Body of pancreas (tissue), 4 donors: ENCODE measurements at regions not wholly inside any gene's neighbourhood (a gene's known extent, or its start where the extent isn't known, plus 50 kb on each side); places are given as distances from the start of the nearest gene placed in this dataset.

ENCODE experiments used
- ATAC-seq: fragments of 150-250 bp; one replicate; pipeline ENCODE4 v1.9.1; 2016
- DNase-seq, 4 donors: peaks; one replicate each; pipeline ENCODE4 v3.0.0-alpha.2; 2019
- H3K27ac ChIP-seq, 4 donors: fragments of 200-600 bp; sonication (generic); 1 replicate in 3 of 4; 2 replicates in 1 of 4; pipeline versions ENCODE4 v1.5.1 to v1.6.1; 2016 to 2019; ENCODE audit warnings: mild to moderate bottlenecking in 1 of 4, mixed read lengths in 1 of 4, moderate library complexity in 1 of 4
- H3K27me3 ChIP-seq, 2 donors: fragments of 200-600 bp; sonication (generic); one replicate each; pipeline ENCODE4 v1.6.0; 2016; ENCODE audit warnings: mild to moderate bottlenecking in 1 of 2
- H3K36me3 ChIP-seq, 2 donors: fragments of 200-600 bp; sonication (generic); replicated peaks in 1 of 2; 2 replicates each; pipeline ENCODE4 v1.5.1; 2016; ENCODE audit warnings: low read depth in 2 of 2; ENCODE audit not compliant: insufficient read depth in 1 of 2
- H3K4me1 ChIP-seq: fragments of 200-600 bp; sonication (generic); one replicate; pipeline ENCODE4 v1.6.0; 2016
- H3K4me3 ChIP-seq, 2 donors: fragments of 200-600 bp; sonication (generic); 1 replicate in 1 of 2; 2 replicates in 1 of 2; pipeline ENCODE4 v1.5.1; 2016 to 2019
- H3K9me3 ChIP-seq, 3 donors: fragments of 200-600 bp; sonication (generic); 1 replicate in 2 of 3; 2 replicates in 1 of 3; pipeline ENCODE4 v1.5.1; 2016
- CTCF ChIP-seq, 7 experiments: fragments of 450-650 bp in 4 of 7; fragments of 200-600 bp in 3 of 7; sonication (generic) in 3 of 7; IDR thresholded peaks; one replicate each; pipeline ENCODE4 v1.5.1; 2016 to 2019; ENCODE audit warnings: antibody characterized with exemption in 7 of 7
- POLR2A ChIP-seq, 3 donors: fragments of 450-650 bp; IDR thresholded peaks; one replicate each; pipeline ENCODE4 v1.6.1; 2016; ENCODE audit warnings: antibody characterized with exemption in 3 of 3, mild to moderate bottlenecking in 2 of 3
- WGBS, 2 donors: methylation state at CpG; one replicate each; pipeline ENCODE4 v1.1.5; 2017; 5-methylcytosine and 5-hydroxymethylcytosine counted together
- intact Hi-C: fragments of 100-400 bp; cut with DNase I; formaldehyde crosslinking; loops from one replicate; pipeline ENCODE4 v1.15.1; 2023

GRCh38 chr7:153503093-153503492, 549.1 kb upstream of the DPP6 start:
- no peak for DNase-seq
- no peaks in the 10 kb centered on the region for H3K27me3 ChIP-seq
- no peaks in the 10 kb centered on the region for H3K36me3 ChIP-seq
- 71% methylated on average over 5 of the region's 5 CpGs for WGBS, 2 donors
- H3K4me1 ChIP-seq: no peaks in the 10 kb centered on the region
- no peaks in the 10 kb centered on the region for H3K9me3 ChIP-seq
- ATAC-seq: no peak
- no peak overlapping the region for H3K27ac ChIP-seq
- intact Hi-C loops: no loop called here
- TF ChIP-seq CTCF (IDR thresholded peaks at IDR 0.05): no peak
- TF ChIP-seq POLR2A (IDR thresholded peaks at IDR 0.05): no peak
- no peak overlapping the region for H3K4me3 ChIP-seq

- no peak overlapping the region for H3K4me3 ChIP-seq
- no peaks in the 10 kb centered on the region for H3K36me3 ChIP-seq
- no peaks in the 10 kb centered on the region for H3K4me1 ChIP-seq
- H3K9me3 ChIP-seq: no peaks in the 10 kb centered on the region
- no peak for ATAC-seq
- intact Hi-C loops: no loop called here
- H3K27ac ChIP-seq: no peak overlapping the region
- H3K27me3 ChIP-seq: no peaks in the 10 kb centered on the region
- DNase-seq: no peak
- no peak for TF ChIP-seq POLR2A (IDR thresholded peaks at IDR 0.05)
- no peak for TF ChIP-seq CTCF (IDR thresholded peaks at IDR 0.05)
- 63 to 73% methylated on average over 17 of the region's 17 CpGs for WGBS, 2 donors
These were observed 547.7 kb upstream of the DPP6 start for GRCh38 chr7:153504288-153505075.

- Histone ChIP-seq H3K27me3 (no peaks in the 10 kb centered on the region), H3K27ac (no peak overlapping the region), H3K4me1 (no peaks in the 10 kb centered on the region), H3K4me3 (no peak overlapping the region), H3K9me3 (no peaks in the 10 kb centered on the region), H3K36me3 (no peaks in the 10 kb centered on the region)
- WGBS, 2 donors: 63 to 69% methylated on average over 4 of the region's 4 CpGs
- DNase-seq (no peak), ATAC-seq (no peak)
- TF ChIP-seq POLR2A (IDR thresholded peaks at IDR 0.05) (no peak), CTCF (IDR thresholded peaks at IDR 0.05) (no peak)
- intact Hi-C loops: no loop called here
These were observed 544.3 kb upstream of the DPP6 start for GRCh38 chr7:153507885-153508284.

GRCh38 chr7:153509768-153510167, 542.4 kb upstream of the DPP6 start:
- Histone ChIP-seq H3K27ac (no peak overlapping the region), H3K27me3 (no peaks in the 10 kb centered on the region), H3K4me1 (no peaks in the 10 kb centered on the region), H3K9me3 (no peaks in the 10 kb centered on the region), H3K4me3 (no peak overlapping the region), H3K36me3 (no peaks in the 10 kb centered on the region)
- 40 to 49% methylated on average over 3 of the region's 3 CpGs for WGBS, 2 donors
- intact Hi-C loops: no loop called here
- ATAC-seq: no peak
- TF ChIP-seq POLR2A (IDR thresholded peaks at IDR 0.05) (no peak), CTCF (IDR thresholded peaks at IDR 0.05) (no peak)
- no peak for DNase-seq

- H3K27ac ChIP-seq: no peak overlapping the region
- intact Hi-C loops: no loop called here
These were observed 541.5 kb upstream of the DPP6 start for GRCh38 chr7:153510674-153511073.

More at GRCh38 chr7:153510674-153511073, 541.5 kb upstream of the DPP6 start:
- H3K4me3 ChIP-seq: no peak overlapping the region
- 46 to 55% methylated on average over 3 of the region's 3 CpGs for WGBS, 2 donors
- no peak for TF ChIP-seq CTCF (IDR thresholded peaks at IDR 0.05)
- TF ChIP-seq POLR2A (IDR thresholded peaks at IDR 0.05): no peak
- H3K4me1 ChIP-seq: no peaks in the 10 kb centered on the region
- no peaks in the 10 kb centered on the region for H3K27me3 ChIP-seq
- H3K36me3 ChIP-seq: no peaks in the 10 kb centered on the region
- no peaks in the 10 kb centered on the region for H3K9me3 ChIP-seq
- no peak for ATAC-seq
- no peak for DNase-seq
